ENCODE measurements at regions not wholly inside any gene's neighbourhood (a gene's known extent, or its start where the extent isn't known, plus 50 kb on each side); places are given as distances from the start of the nearest gene placed in this dataset.

DNA sequence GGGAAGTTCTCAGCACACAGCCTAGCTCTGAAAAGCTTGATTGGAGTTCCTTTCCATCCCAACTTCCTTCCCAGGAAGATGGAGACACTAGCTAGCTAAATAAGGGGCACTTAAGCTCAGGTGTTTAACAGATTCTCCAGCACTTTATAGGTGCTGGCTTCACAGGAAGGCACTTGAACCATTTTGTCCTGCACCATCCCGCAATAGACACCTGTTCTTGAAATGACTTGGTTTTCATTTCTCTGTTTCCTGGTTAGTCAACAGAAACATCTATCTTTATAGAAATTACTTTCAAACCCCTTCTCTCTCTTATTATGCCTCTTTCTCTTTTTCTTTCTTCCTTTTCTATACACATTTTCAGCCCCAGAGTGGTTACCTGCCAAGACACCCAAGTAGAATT lies 409.9 kb upstream of the ZFHX3 start:
- no peak for DNase-seq (ENCODE audit: low read depth)

DNA sequence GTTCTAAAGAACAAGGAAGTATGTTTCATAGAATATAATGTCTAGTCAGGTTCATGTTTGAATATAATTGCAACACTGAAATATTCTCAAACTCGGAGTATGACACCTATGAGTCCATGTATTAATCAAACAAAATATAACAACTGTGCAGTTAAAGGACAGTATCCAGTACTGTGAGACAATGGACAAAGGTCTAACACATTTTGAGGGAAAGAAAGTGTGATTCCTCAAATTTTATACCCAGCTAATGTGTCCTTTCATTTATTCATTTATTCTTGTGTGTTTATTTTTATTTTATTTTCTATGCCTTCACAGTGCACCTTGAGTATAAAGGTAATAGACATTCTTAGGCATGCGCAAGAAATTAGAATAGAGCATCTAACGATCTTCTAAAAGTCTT lies 401.0 kb upstream of the ZFHX3 start:
- no peak for DNase-seq (ENCODE audit: low read depth)

DNA sequence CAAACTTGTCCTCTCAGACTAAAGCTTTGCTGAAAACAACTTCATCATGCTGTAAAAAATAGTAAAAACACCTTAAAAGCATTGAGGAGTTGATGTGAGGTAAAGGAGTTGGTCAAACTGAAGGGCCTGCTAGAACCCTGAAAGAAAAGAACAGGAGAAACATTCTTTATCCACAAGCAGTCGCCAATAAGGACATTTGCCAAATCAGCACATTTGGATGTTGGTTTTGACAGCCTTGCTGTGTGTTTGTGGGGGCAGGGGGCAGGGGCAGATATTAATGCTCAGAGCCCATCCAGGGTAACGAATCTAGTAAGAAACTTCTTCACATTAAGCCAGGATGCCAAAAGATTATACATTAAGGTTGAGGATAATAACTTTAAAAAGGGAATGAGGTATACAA lies 399.9 kb upstream of the ZFHX3 start:
- DNase-seq (ENCODE audit: low read depth) = no peak

DNA sequence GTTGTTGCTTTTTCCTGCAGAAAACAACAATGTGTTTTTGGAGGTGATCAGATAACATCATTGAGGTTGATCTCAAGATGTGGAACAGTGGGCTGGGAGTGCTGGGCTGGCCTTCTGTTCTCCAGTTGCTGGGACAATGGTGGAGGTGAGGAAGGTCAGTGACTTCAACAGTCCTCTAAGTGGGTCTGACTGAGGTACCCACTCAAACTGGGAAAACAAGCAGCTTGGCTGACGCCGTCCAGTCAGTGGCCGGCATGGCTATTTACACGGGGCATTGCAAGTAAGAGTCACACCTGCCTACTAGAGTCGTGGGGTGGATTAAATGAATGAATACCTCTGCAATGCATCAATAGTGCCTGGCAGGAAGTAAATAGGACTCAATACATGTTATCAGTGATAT lies 386.7 kb upstream of the ZFHX3 start:
- no peak for DNase-seq (ENCODE audit: low read depth)

DNA sequence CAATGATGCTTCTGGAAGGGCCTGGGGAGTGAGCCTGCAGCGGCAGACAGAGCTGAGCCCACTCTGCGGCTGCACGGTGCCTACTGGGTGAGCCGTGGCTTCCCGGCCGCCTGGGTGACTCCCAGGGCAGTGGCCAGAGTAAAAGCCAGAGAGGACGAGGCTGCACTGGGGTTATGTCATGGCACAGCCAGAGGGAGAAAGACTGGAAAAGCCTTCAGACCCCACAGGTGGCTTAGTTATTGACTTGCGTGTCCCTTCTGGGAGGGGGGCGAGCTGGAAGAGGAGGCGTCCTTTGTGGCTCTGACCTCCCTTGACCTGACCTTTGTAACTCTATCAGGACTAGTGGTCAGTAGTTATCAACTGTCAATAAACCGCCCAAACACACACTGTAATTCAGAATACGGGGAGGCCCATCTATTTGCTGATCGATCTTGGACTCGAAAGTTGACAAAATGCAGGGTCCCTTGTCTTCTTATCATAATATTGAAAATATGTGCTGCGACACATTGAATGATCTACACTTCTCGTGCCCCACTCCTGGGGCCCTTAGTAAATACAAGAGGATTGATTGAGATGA lies 385.9 kb upstream of the ZFHX3 start:
- no peak for DNase-seq (ENCODE audit: low read depth)

DNA sequence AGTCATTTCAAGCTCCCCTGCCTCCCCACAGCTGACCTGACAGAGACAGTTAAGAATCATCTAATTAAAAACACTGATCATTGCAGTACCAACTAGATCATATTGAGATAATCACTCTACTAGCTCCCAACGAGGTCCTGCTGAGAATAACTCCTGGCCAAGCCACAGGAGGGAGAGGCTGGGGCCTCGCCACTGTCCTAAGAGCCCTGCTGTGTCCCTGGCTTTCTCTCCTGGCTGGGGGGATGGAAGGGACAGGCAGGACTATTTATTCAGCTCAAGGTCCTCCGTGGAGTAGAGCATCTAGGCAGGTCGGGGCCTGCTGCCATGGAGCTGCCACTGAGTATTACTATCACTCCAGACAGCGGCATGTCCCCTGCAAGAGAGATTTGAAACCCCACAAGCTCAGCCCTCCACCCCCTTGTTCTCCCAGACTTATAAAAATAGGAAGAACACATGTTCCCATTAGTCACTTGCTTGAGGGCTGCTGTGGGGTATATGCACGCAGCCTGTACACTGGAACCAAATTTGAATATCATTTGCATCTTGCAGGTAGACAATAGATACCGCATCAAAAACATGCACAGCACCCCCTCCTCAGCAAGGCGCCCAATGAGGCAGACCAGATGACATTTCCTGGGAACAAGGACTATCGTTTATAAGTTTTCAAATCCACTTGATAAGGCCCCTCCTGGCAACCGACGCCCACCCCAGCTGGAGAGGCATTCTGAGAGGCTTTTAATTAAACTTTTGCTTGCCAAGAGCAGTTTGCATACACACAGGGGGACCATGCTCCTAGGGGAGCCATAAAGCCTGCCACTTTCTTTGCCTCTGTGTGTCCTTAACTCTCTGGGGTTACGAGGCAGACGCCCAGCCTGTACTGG lies 385.2 kb upstream of the ZFHX3 start:
- no peak for DNase-seq (ENCODE audit: low read depth)

DNA sequence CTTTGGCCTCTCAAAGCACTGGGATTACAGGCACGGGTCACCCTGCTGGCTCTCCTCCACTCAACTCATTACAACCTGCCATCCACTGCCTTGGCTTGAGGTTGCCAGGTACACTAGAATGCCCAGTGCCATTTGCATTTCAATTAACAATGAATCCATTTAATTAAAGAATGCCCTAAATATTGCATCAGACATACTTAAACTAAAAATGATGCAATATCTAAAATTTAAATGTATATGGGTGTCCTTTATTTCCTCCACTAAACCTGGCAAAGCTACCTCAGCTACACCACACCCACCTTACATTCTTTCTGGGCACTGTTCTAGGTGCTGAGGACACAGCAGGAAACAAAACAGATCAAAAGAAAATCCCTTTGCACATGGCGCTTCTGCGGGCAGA lies 382.2 kb upstream of the ZFHX3 start:
- DNase-seq (ENCODE audit: low read depth) = no peak

DNA sequence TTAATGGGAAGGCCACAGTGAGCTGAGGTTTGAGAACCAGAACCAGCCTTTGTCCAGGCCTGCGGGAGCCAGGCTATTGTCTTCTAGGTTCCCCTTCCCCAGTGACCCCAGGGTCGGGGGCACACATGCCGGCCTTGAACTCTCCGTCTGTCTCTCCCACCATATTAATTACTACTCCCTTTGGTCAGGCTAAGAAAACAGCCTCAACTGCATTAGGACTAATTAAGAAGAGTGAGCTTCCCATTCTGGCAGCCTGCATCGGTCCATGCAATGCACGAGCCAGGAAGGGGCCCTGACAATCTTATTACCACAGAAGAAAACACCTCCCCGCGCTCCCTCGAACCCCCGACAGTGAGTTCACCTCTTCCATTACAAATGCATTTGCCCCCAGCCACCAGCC lies 380.2 kb upstream of the ZFHX3 start:
- no peak for DNase-seq (ENCODE audit: low read depth)

DNA sequence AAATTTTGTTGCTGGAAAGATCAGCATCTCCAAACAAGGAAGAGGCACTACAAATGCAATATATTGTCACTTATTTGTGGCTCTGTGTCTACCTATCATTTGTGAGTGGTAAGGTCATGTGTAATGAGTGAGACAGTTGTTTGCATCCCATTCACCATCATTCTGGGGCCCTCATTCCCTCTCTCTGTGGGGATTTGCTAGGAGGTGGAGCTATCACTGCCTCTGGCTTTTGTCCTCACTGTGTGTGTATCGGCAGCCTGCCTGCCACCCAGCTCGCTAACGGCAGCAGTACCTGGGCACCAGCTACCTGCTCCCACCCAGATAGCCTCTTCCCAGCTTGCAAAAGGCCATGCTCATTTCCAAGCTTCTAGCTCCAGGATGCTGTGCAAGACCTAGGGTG lies 379.2 kb upstream of the ZFHX3 start:
- DNase-seq (ENCODE audit: low read depth) = no peak

DNA sequence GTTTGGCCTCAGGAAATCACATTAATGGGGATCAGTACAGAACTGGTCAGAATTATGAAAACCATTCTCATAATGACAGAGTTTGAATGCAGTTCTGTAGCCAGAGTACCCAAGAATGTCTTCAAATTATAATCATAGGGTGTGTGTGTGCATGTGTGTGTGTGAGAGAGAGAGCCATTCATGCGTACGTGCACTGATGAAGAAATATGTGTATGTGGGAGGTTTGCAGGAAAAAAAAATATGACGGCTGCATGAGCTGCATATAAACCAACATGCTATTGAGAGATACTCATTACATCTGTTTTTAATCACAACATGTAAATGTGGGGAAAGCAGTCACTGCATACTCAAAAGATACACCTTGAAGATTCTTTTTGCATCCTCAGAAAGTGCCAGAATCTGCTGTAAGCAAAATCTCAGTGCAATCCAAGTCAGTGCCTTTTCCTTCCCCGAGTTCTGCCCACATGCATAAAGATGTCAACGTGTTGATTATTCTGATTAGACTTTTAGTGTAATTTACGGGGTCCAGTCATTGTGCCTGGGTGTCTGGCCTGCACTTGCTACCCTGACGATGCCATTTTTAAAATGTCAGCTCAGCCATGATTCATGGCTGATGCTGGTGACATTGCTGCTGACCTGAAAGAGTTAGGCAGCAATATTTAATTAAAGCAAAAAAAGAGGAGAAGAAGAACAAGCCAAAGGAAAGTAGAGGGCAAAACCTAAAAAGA lies 378.7 kb upstream of the ZFHX3 start:
- DNase-seq (ENCODE audit: low read depth) = no peak

DNA sequence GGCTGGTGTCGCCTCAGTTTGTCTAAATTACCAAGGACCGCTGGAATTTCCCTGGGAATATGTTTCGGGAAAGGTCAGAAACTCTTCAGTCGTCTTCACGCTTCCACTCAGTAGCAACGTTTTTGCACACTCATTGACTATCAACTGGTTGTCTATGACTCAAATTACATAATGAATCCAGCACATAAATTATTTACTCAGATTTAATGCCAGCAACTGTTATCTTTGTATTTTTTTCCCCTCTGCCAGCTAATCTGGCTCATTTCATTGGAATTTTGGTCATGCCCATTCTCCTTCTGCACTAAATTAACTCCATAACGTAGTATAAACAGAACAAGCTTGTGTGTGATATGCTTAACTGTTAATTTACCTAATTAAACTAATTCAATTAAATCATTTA lies 372.7 kb upstream of the ZFHX3 start:
- DNase-seq (ENCODE audit: low read depth) = no peak

DNA sequence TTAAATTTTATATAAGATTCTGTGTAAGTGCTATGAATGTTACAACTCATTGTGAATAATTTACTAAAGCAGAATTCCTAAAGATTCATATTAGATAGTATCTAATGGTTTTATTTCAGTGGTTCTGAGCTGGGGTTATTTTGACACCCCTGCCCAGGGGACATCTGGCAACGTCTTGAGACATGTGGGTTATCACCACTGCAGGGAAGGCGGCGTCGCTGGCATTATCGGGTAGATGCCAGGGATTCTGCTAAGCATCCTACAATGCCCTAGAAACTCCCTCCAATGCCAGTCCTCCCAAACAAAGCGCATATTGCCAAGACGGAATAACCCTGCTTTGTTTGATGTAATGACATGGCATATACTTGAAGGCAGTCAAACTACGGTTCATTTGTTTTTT lies 372.3 kb upstream of the ZFHX3 start:
- no peak for DNase-seq (ENCODE audit: low read depth)

DNA sequence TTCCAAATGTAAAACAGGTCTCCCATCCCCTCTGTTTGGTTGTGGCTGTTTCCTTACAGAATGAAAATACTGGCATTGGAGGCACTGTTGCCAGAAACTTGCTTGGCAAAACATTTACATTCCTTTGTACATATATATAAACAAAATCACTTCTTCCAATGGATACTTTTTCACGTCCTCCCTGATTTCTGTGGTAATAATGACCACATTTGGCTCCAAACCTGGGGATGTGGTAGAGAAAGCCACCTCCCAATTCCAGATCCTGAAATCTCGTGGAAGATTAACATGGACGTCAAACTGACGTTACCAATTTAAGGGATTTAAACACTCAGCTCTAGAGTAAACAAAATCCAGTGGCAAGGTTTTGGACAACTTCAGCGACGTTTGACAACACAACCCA lies 370.8 kb upstream of the ZFHX3 start:
- DNase-seq (ENCODE audit: low read depth) = no peak

DNA sequence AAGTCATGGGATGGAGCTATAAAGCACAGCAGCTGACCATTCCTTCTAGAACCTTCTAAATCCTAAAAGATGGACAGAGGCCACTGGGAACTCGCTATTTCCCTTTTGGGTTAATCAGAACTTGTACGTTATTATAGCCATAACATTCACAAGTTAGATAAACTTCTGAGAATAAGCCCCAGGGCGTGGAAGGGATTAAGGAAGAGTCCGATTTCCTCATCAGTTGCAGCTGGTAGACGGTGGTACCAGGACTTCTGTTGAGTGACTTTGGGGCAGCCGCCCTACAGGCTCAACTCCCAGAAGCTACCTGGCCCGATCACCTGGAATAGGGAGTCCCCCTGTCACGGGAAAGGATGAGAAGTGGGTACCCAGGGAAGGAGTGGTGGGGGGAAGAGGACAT lies 370.1 kb upstream of the ZFHX3 start:
- no peak for DNase-seq (ENCODE audit: low read depth)

DNA sequence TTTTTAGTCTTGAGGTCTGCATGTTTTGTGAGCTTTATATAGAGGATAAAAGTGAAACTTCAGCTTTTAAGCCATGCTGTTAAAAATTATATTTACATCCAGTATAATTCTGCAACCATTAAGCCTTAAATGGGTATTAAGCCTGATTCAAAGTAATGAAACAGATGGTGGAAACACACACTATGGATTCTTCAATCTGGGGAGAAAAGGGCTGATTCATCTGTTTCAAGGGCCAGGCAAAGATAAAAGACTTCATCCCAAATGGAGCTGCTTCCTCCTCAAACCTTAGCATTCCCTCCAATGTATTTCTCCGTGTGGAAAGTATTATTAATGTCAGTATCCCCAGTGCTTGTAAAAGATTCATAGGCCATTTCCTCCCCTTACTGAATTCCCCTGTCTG lies 367.4 kb upstream of the ZFHX3 start:
- DNase-seq (ENCODE audit: low read depth) = no peak

DNA sequence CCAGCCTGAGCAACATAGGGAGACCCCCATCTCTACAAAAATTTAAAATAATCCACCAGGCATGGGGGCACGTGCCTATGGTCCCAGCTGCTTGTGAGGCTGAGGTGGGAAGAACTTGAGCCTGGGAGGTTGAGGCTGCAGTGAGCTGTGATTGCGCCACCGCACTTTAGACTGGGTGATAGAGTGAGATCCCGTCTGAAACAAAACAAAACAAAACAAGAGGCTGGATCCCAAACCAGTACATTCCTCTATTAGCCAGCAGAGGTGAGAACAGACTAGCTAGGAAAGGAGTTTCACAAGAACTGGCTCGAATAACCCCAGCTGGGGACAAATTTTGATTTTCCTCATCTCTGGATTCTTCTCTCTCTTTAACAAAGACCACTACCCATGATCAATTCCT lies 366.7 kb upstream of the ZFHX3 start:
- no peak for DNase-seq (ENCODE audit: low read depth)

DNA sequence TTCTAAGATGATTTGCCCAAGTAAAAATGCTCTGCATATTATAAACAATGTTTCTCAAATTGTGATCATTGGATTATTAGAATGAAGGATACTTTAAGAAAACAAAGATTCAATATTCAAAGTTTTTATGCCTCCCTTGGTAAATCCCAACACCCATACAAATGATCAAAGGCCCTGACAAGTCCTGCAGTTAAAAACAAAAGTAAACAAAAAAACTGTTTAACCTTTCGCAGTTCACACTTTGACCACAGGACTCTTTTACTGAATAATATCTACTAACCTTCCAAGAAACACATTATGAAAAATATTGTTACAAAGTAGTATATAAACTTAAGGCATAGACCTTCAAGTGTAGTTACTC lies 365.9 kb upstream of the ZFHX3 start:
- DNase-seq (ENCODE audit: low read depth) = no peak

DNA sequence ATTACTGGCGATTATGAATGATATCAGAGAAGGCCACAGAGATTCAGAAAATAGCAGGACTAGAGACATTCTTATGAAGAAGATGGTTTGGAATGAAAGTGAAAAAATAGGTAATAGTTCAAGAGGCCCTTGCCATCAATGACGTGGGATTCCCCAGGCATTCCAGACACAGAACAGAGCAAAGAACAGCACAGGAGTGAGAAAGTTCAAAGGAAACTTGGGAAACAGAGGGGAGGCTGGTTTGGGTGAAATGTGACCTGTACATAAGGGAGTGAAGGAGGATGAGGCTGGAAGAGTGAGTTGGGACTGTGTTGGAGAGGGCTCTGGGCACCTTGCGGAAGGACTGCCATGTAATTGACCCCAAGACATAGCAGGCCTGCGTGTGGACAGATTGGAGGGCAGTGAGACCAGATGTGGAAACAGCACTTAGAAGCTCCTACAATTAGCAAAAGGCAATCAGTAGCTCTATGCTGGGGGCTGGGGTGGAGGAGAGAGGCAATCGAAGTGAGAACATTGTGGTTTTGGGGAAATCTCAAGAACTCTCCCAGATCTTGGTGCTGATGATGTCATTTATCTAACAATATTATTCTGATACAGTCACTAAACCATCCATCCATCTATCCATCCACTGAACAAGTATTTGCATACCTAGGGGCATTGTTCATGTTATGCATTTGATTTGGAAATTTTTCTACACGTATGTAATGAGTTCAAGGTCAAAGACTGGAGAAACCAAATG lies 365.3 kb upstream of the ZFHX3 start:
- no peak for DNase-seq (ENCODE audit: low read depth)

DNA sequence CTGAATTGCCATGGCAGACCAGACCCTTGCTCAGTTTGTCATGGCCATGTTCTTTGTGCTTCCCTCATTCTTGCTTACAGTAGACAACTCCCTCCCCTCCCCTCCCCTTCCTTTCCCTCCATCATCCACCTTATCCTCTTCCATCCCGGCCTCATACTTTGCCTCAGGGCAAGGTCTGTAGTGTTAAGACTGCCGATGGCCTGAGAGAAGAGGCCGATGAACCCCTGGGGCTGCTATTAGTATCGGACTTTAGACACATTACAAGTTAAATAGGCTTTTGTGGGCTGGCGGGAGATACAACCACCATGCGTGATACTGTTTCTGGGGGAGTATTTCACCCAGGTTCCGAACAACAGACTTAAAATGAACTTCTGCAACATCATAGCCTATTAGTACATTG lies 364.5 kb upstream of the ZFHX3 start:
- DNase-seq (ENCODE audit: low read depth) = no peak

DNA sequence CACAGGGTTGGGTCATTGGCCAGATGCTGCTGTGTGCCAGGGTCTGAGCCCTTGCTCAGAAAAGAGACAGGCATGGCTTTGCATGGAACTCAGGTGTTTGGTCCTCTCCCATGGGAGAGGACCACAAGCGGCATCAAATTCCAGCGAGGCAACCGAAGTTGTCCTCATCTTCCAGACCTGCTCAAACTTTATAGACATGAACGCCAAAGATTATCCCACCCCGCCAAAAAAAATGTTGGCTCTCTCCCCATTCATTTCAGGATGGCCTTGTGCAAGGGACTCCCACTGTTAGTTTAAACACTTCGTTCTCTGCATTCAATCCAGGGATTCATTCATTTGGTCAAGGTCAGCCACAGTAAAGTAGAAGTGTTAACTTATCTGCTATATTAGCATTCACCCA lies 360.8 kb upstream of the ZFHX3 start:
- DNase-seq (ENCODE audit: low read depth) = no peak

DNA sequence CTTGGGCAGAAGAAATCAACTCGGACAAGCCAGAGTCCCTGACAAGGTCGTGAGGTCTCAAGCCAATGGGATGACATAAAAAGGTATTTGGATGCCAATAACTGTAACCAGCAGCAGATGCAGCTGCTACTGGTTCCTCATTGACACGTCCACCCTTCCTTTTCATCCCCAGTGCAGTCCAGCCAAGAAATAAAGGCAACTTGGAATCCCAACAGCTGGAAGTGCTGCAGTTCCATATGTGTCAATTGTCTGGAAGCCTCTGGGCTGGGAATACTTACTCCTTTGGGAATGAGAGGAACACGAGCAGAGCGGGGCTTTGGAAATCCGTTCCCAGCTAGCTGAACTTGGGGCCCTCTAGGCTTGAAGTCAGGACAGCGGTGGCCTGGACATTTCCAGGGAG lies 360.4 kb upstream of the ZFHX3 start:
- DNase-seq (ENCODE audit: low read depth) = no peak

DNA sequence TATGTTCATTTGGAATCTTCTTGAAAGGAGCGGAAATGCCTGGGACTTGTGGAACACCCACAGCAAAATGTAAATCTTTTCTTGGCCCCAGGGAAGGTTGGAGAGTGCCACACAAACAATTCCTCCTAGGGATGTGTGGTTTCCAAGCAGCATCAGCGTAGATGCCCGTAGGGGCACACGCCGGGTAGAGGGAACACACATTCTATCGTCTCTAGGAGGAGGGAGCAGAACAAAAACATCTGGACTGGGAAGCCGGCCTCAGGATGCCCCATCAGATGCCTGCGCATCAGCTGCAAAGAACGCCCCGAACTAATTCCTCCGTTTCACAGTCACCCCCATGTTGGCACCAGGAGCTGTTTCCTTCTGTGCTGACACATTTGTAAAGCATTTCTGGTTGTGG lies 357.9 kb upstream of the ZFHX3 start:
- DNase-seq (ENCODE audit: low read depth) = no peak

DNA sequence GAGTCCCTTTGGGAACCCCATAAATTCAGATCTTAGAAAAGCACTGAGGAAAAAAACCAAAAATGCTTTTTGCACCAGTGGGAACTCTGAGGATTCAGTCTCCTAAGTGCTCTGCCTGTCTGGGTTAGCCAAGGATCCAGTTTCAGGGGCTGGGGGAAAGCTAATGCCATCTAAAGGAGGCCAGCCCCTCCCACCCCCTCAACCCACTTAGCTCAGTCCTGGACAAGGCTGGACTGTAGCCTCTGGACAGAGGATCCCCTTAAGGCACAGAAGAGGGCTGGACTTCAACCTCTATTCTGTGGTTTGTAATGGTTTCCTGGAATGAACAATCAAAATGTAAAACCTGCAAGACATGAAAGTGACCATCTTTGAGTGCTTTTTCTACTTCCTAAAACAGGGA lies 356.1 kb upstream of the ZFHX3 start:
- no peak for DNase-seq (ENCODE audit: low read depth)
